ENCODE measurements at regions not wholly inside any gene's neighbourhood (a gene's known extent, or its start where the extent isn't known, plus 50 kb on each side); places are given as distances from the start of the nearest gene placed in this dataset.

- TF ChIP-seq CTCF (conservative IDR thresholded peaks at IDR 0.05; ENCODE audit: low read length) (no peak), EZH2phosphoT487 (IDR thresholded peaks at IDR 0.05; ENCODE audit: borderline replicate concordance, low read depth, low read length) (no peak)
Observed at GRCh38 chr14:84929086-84929485, 600.9 kb upstream of the FLRT2 start.

All from OCI-LY7 (cell line).